SK-N-SH treated with all-trans-retinoic acid at 6 μM for 48 hours (cell line): ENCODE measurements at regions not wholly inside any gene's neighbourhood (a gene's known extent, or its start where the extent isn't known, plus 50 kb on each side); places are given as distances from the start of the nearest gene placed in this dataset.

Source experiments
- ATAC-seq: fragments of 200-7000 bp; cut with Tn5 transposase; 3 replicates; pipeline ENCODE4 v1.9.1; 2020; ENCODE audit warnings: mild to moderate bottlenecking, moderate library complexity
- ARNTL ChIP-seq: fragments of 450-650 bp; formaldehyde crosslinking; IDR thresholded peaks from 2 replicates; pipeline ENCODE4 v1.5.0; 2020; ENCODE audit warnings: low read depth, mild to moderate bottlenecking, moderate library complexity, borderline replicate concordance
- BACH2 ChIP-seq: fragments of 250-450 bp; sonication (Bioruptor Pico); IDR thresholded peaks from 2 replicates; pipeline ENCODE4 v1.9.0; 2021; ENCODE audit warnings: mild to moderate bottlenecking, borderline replicate concordance
- CREB5 ChIP-seq: fragments of 250-450 bp; sonication (Bioruptor Pico); IDR thresholded peaks from 2 replicates; pipeline ENCODE4 v1.5.1; 2020; ENCODE audit warnings: low read depth, mild to moderate bottlenecking, moderate library complexity
- CSDC2 ChIP-seq: fragments of 250-450 bp; sonication (Bioruptor Pico); IDR thresholded peaks from 2 replicates; pipeline ENCODE4 v1.5.0; 2020; ENCODE audit warnings: mild to moderate bottlenecking, moderate library complexity
- CSRNP3 ChIP-seq: fragments of 250-450 bp; sonication (Bioruptor Pico); IDR thresholded peaks from 2 replicates; pipeline ENCODE4 v1.5.1; 2021; ENCODE audit warnings: mild to moderate bottlenecking, moderate library complexity
- ESRRG ChIP-seq: fragments of 250-450 bp; sonication (Bioruptor Pico); IDR thresholded peaks from 2 replicates; pipeline ENCODE4 v1.6.1; 2021; ENCODE audit warnings: mild to moderate bottlenecking
- GLIS3 ChIP-seq: fragments of 250-450 bp; sonication (Bioruptor Pico); IDR thresholded peaks from 2 replicates; pipeline ENCODE4 v1.5.0; 2020; ENCODE audit warnings: mild to moderate bottlenecking, moderate library complexity
- ISL1 ChIP-seq: fragments of 250-450 bp; sonication (Bioruptor Pico); IDR thresholded peaks from 2 replicates; pipeline ENCODE4 v2.1.2; 2022; ENCODE audit warnings: mild to moderate bottlenecking, moderate library complexity
- OSR1 ChIP-seq: fragments of 250-450 bp; sonication (Bioruptor Pico); IDR thresholded peaks from 2 replicates; pipeline ENCODE4 v1.8.0; 2022; ENCODE audit warnings: moderate library complexity, mild to moderate bottlenecking, inconsistent platforms
- PATZ1 ChIP-seq: fragments of 250-450 bp; sonication (Bioruptor Pico); IDR thresholded peaks from 2 replicates; pipeline ENCODE4 v1.8.0; 2020; ENCODE audit warnings: mild to moderate bottlenecking, moderate library complexity, borderline replicate concordance
- POU6F1 ChIP-seq: fragments of 250-450 bp; sonication (Bioruptor Pico); IDR thresholded peaks from 2 replicates; pipeline ENCODE4 v1.8.0; 2021; ENCODE audit warnings: low read depth, mild to moderate bottlenecking, moderate library complexity, borderline replicate concordance
- PPARA ChIP-seq: fragments of 250-450 bp; sonication (Bioruptor Pico); IDR thresholded peaks from 2 replicates; pipeline ENCODE4 v1.5.0; 2020; ENCODE audit warnings: mild to moderate bottlenecking, borderline replicate concordance
- RARB ChIP-seq: fragments of 250-450 bp; sonication (Bioruptor Pico); IDR thresholded peaks from 2 replicates; pipeline ENCODE4 v1.8.0; 2021; ENCODE audit warnings: mild to moderate bottlenecking, moderate library complexity
- SNAI2 ChIP-seq: fragments of 250-450 bp; sonication (Bioruptor Pico); IDR thresholded peaks from 2 replicates; pipeline ENCODE4 v1.5.0; 2020; ENCODE audit warnings: mild to moderate bottlenecking, moderate library complexity
- TCF4 ChIP-seq: fragments of 250-450 bp; sonication (Bioruptor Pico); IDR thresholded peaks from 2 replicates; pipeline ENCODE4 v1.8.0; 2021; ENCODE audit warnings: mild to moderate bottlenecking, moderate library complexity, borderline replicate concordance
- TOX ChIP-seq: fragments of 250-450 bp; sonication (Bioruptor Pico); IDR thresholded peaks from 2 replicates; pipeline ENCODE4 v1.8.0; 2021; ENCODE audit warnings: mild to moderate bottlenecking, moderate library complexity, borderline replicate concordance
- TSHZ2 ChIP-seq: fragments of 250-450 bp; sonication (Bioruptor Pico); IDR thresholded peaks from 2 replicates; pipeline ENCODE4 v1.5.0; 2020; ENCODE audit warnings: mild to moderate bottlenecking, moderate library complexity
- ZC3H10 ChIP-seq: fragments of 250-450 bp; sonication (Bioruptor Pico); IDR thresholded peaks from 2 replicates; pipeline ENCODE4 v1.5.1; 2021; ENCODE audit warnings: mild to moderate bottlenecking, moderate library complexity
- ZFP3 ChIP-seq: fragments of 250-450 bp; sonication (Bioruptor Pico); IDR thresholded peaks from 2 replicates; pipeline ENCODE4 v1.5.0; 2020; ENCODE audit warnings: mild to moderate bottlenecking, moderate library complexity
- ZFP30 ChIP-seq: fragments of 450-650 bp; formaldehyde crosslinking; IDR thresholded peaks from 2 replicates; pipeline ENCODE4 v1.5.0; 2022; ENCODE audit warnings: mild to moderate bottlenecking, moderate library complexity
- ZNF565 ChIP-seq: fragments of 450-650 bp; formaldehyde crosslinking; conservative IDR thresholded peaks from 2 replicates; pipeline ENCODE4 v1.5.0; 2020; ENCODE audit warnings: low read depth, mild to moderate bottlenecking, moderate library complexity
- ZNF70 ChIP-seq: fragments of 450-650 bp; formaldehyde crosslinking; IDR thresholded peaks from 2 replicates; pipeline ENCODE4 v1.5.0; 2020; ENCODE audit warnings: mild to moderate bottlenecking, moderate library complexity
- ZNF8 ChIP-seq: fragments of 450-650 bp; formaldehyde crosslinking; IDR thresholded peaks from 2 replicates; pipeline ENCODE4 v1.5.0; 2020; ENCODE audit warnings: mild to moderate bottlenecking, moderate library complexity

DNA sequence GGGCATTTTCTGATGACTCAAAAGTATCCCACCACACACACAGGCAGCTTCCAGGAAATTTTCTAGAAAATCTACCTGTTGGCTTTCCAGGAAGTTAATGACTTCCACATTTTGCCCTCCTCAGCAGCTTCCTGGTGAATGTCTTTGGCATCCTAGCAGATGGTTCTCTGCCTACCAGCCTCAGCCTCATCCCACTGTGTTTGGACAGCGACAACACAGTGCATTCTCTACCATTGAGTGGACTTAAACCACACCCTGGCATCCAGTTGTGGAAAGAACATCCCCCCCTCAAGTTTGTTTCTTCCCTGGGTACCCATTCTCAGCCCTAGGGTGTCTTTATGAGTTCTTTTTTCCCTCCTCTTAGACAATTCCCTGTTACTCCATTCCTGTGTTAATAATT, 50.8 kb upstream of the GADL1 start:
- ATAC-seq = no peak
- TF ChIP-seq SNAI2 (CRISPR knock-in tag) = no peak
- TF ChIP-seq OSR1 (CRISPR knock-in tag) = no peak
- no peak for TF ChIP-seq PPARA (CRISPR knock-in tag)
- TF ChIP-seq PATZ1 (CRISPR knock-in tag) = no peak
- TF ChIP-seq POU6F1 (CRISPR knock-in tag) = no peak
- no peak for TF ChIP-seq ZNF8 (CRISPR knock-in tag)
- TF ChIP-seq CREB5 (CRISPR knock-in tag) = no peak
- TF ChIP-seq TCF4 (CRISPR knock-in tag) = no peak
- TF ChIP-seq ZC3H10 (CRISPR knock-in tag) = no peak
- no peak for TF ChIP-seq ZFP30 (CRISPR knock-in tag)
- no peak for TF ChIP-seq ZFP3 (CRISPR knock-in tag)
- no peak for TF ChIP-seq ESRRG (CRISPR knock-in tag)
- TF ChIP-seq ZNF70 (CRISPR knock-in tag) = no peak
- no peak for TF ChIP-seq BACH2 (CRISPR knock-in tag)
- TF ChIP-seq TSHZ2 = no peak
- no peak for TF ChIP-seq ISL1 (CRISPR knock-in tag)
- no peak for TF ChIP-seq ZNF565
- TF ChIP-seq CSRNP3 (CRISPR knock-in tag) = no peak
- no peak for TF ChIP-seq RARB (CRISPR knock-in tag)
- TF ChIP-seq, all 23 proteins: peak for 0

GRCh38 chr3:30948426-30948825, 54.0 kb upstream of the GADL1 start:
- no peak for ATAC-seq
- TF ChIP-seq ZFP30 (CRISPR knock-in tag) (no peak), OSR1 (CRISPR knock-in tag) (no peak), CSDC2 (CRISPR knock-in tag) (no peak), TOX (no peak), ZNF565 (no peak), ZNF8 (CRISPR knock-in tag) (no peak), RARB (CRISPR knock-in tag) (no peak)

- TF ChIP-seq TCF4 (CRISPR knock-in tag) (no peak), CSDC2 (CRISPR knock-in tag) (no peak), TOX (no peak), ARNTL (CRISPR knock-in tag) (no peak), ZNF565 (no peak), TSHZ2 (no peak), GLIS3 (CRISPR knock-in tag) (no peak), CREB5 (CRISPR knock-in tag) (no peak), RARB (CRISPR knock-in tag) (no peak)
- TF ChIP-seq, all 23 proteins: peak for 0
- ATAC-seq = no peak
Measured at GRCh38 chr3:30951826-30952225, 57.4 kb upstream of the GADL1 start.
